CD4-positive, alpha-beta T cell (primary cell): ENCODE measurements at regions not wholly inside any gene's neighbourhood (a gene's known extent, or its start where the extent isn't known, plus 50 kb on each side); places are given as distances from the start of the nearest gene placed in this dataset.

Experiments
- ATAC-seq: fragments of 200-7000 bp; cut with Tn5 transposase; one replicate; pipeline ENCODE4 v1.10.0; 2022; ENCODE audit warnings: mild to moderate bottlenecking; ENCODE audit not compliant: poor library complexity
- CTCF ChIA-PET: fragments of 350-600 bp; sonication (Branson Sonifier 250); formaldehyde crosslinking; loops from one replicate; lab custom pipeline; 2021; ENCODE audit warnings: antibody characterized with exemption, inconsistent platforms; lab: Charles Lee
- POLR2A ChIA-PET: fragments of 350-600 bp; sonication (Branson Sonifier 250); formaldehyde crosslinking; loops from one replicate; lab custom pipeline; 2021; ENCODE audit warnings: antibody characterized with exemption, inconsistent platforms; lab: Charles Lee
- DNase-seq, 14 experiments: peaks; one replicate each; pipeline ENCODE4 v3.0.0-alpha.2; 2013 to 2020; ENCODE audit warnings: mixed read lengths in 2 of 14
- H3K27ac ChIP-seq, 2 donors: one replicate each; pipeline versions ENCODE4 v1.5.1 to v1.7.0; 2013; ENCODE audit warnings: low read length in 2 of 2, low read depth in 1 of 2, mild to moderate bottlenecking in 1 of 2
- H3K27me3 ChIP-seq, 2 experiments: 1 replicate in 1 of 2; 2 replicates in 1 of 2; pipeline versions ENCODE4 v1.6.1 to v1.7.0; 2013; ENCODE audit warnings: low read length in 2 of 2, control low read depth in 1 of 2, mild to moderate bottlenecking in 1 of 2, moderate library complexity in 1 of 2; ENCODE audit not compliant: insufficient read depth in 2 of 2, control insufficient read depth in 1 of 2
- H3K36me3 ChIP-seq: one replicate; pipeline ENCODE4 v1.6.1; 2013; ENCODE audit warnings: low read length, control low read depth; ENCODE audit not compliant: insufficient read depth
- H3K4me1 ChIP-seq: one replicate; pipeline ENCODE4 v1.6.1; 2013; ENCODE audit warnings: low read length, control low read depth; ENCODE audit not compliant: insufficient read depth
- H3K4me3 ChIP-seq: one replicate; pipeline ENCODE4 v1.5.1; 2013; ENCODE audit warnings: mild to moderate bottlenecking, low read length, moderate library complexity
- H3K9me3 ChIP-seq, 2 experiments: 1 replicate in 1 of 2; 2 replicates in 1 of 2; pipeline versions ENCODE4 v1.6.1 to v1.7.0; 2013; ENCODE audit warnings: low read length in 2 of 2, mild to moderate bottlenecking in 2 of 2, control low read depth in 1 of 2, moderate library complexity in 1 of 2; ENCODE audit not compliant: control insufficient read depth in 1 of 2, insufficient read depth in 1 of 2
- H3K27ac Mint-ChIP-seq: one replicate; pipeline ENCODE4 v1.8.0; 2020; ENCODE audit warnings: mixed read lengths
- H3K27me3 Mint-ChIP-seq: one replicate; pipeline ENCODE4 v1.8.0; 2021; ENCODE audit warnings: mixed read lengths
- H3K36me3 Mint-ChIP-seq: one replicate; pipeline ENCODE4 v1.8.0; 2021; ENCODE audit warnings: low read depth, mixed read lengths
- H3K4me1 Mint-ChIP-seq: one replicate; pipeline ENCODE4 v1.8.0; 2021; ENCODE audit warnings: low read depth, mixed read lengths
- H3K4me3 Mint-ChIP-seq: one replicate; pipeline ENCODE4 v1.8.0; 2020; ENCODE audit warnings: mild to moderate bottlenecking, mixed read lengths
- H3K9me3 Mint-ChIP-seq: one replicate; pipeline ENCODE4 v1.8.0; 2020; ENCODE audit warnings: mixed read lengths
- CTCF ChIP-seq: fragments of 200-600 bp; IDR thresholded peaks from one replicate; pipeline ENCODE4 v1.8.0; 2022; ENCODE audit warnings: antibody characterized with exemption, mild to moderate bottlenecking
- intact Hi-C, 2 experiments: fragments of 100-400 bp; cut with DNase I in 1 of 2; cut with micrococcal nuclease in 1 of 2; formaldehyde crosslinking; loops; one replicate each; pipeline versions ENCODE4 v1.15.1 to v1.9.0; 2023 to 2025; cut with DNase I, micrococcal nuclease

DNA sequence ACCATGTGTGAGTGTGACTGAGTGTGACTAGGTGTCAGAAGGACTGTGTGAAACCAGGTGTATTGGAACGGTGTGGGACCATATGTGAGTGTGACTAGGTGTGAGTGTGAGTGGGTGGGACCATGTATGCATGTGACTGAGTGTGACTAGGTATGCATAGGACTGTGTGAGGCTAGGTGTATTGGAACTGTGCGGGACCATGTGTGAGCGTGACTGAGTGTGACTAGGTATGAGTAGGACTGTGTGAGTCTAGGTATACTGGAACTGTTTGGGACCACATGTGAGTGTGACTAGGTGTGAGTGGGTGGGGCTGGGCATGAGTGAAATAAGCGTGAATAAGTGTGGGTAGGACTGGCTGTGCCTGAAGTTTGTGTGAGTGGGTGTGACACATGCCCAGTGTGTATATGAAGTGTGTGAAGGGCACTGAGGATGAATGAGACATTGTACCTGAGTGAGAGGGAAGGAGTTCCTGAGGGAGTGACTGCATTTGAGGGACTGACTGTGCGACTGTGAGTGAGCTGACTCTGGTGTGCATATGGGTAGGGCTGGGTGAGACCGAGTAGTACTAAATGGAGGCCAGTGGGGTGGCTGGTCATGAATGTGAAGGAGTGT is 247.0 kb upstream of the CCDC54 start:
- Histone ChIP-seq H3K4me1 (no peaks in the 10 kb centered on the region), H3K27me3 (no peaks in the 10 kb centered on the region), H3K27ac (no peak overlapping the region), H3K9me3 (peaks cover 0 to 5% of the 10 kb centered on the region in 2 experiments), H3K36me3 (no peaks in the 10 kb centered on the region), H3K4me3 (no peak overlapping the region)
- intact Hi-C loops, result no loop called here
- TF ChIP-seq CTCF, result no peak
- ATAC-seq, result no peak
- H3K27me3 Mint-ChIP-seq, result peaks cover 5% of the 10 kb centered on the region
- ChIA-PET CTCF (no interaction called here), POLR2A (no interaction called here)
- H3K4me1 Mint-ChIP-seq, result no peaks in the 10 kb centered on the region
- no peaks in the 10 kb centered on the region for H3K36me3 Mint-ChIP-seq
- H3K4me3 Mint-ChIP-seq, result no peak overlapping the region
- H3K27ac Mint-ChIP-seq, result no peak overlapping the region
- no peak for DNase-seq
- no peaks in the 10 kb centered on the region for H3K9me3 Mint-ChIP-seq

DNA sequence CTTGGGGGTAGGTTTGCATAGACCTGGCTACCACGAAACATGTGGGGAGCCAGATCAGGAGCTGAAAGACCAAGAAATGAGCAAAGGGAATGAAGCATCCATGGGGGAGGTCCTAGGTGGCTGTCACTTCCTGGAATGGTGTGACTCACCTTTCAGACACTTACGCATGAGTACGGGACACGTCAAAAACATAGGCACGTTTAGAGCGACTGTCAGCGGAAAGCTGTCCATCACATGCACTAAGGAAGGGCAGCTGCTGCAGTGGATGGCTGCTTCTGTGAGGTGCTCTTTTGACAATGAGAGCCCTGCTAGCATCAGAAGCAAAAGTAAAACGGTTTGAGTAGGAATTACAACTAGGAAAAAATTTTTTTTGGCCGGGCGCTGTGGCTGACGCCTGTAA is 244.6 kb upstream of the CCDC54 start:
- Mint-ChIP-seq H3K36me3 (no peaks in the 10 kb centered on the region), H3K4me3 (no peak overlapping the region), H3K9me3 (no peaks in the 10 kb centered on the region), H3K4me1 (no peaks in the 10 kb centered on the region), H3K27ac (no peak overlapping the region), H3K27me3 (no peaks in the 10 kb centered on the region)
- DNase-seq, result no peak
- Histone ChIP-seq H3K9me3 (peaks cover 0 to 5% of the 10 kb centered on the region in 2 experiments), H3K36me3 (no peaks in the 10 kb centered on the region), H3K4me1 (no peaks in the 10 kb centered on the region), H3K4me3 (no peak overlapping the region), H3K27ac (no peak overlapping the region), H3K27me3 (no peaks in the 10 kb centered on the region)
- intact Hi-C loops, result no loop called here
- ChIA-PET POLR2A (no interaction called here), CTCF (no interaction called here)
- no peak for ATAC-seq
- TF ChIP-seq CTCF, result no peak

GRCh38 chr3:107133891-107134290 is 243.3 kb upstream of the CCDC54 start:
- Histone ChIP-seq H3K27ac (no peak overlapping the region), H3K27me3 (no peaks in the 10 kb centered on the region), H3K36me3 (no peaks in the 10 kb centered on the region), H3K4me1 (no peaks in the 10 kb centered on the region), H3K4me3 (no peak overlapping the region), H3K9me3 (peaks cover 0 to 5% of the 10 kb centered on the region in 2 experiments)
- H3K4me1 Mint-ChIP-seq, result no peaks in the 10 kb centered on the region
- no peak overlapping the region for H3K4me3 Mint-ChIP-seq
- ChIA-PET CTCF (no interaction called here), POLR2A (no interaction called here)
- no peak overlapping the region for H3K27ac Mint-ChIP-seq
- H3K9me3 Mint-ChIP-seq, result no peaks in the 10 kb centered on the region
- peaks cover under 1% of the 10 kb centered on the region for H3K27me3 Mint-ChIP-seq
- intact Hi-C loops, result no loop called here
- TF ChIP-seq CTCF, result no peak
- ATAC-seq (no peak), DNase-seq (no peak)
- no peaks in the 10 kb centered on the region for H3K36me3 Mint-ChIP-seq
